Amniotic epithelial cell (primary cell): ENCODE measurements at regions not wholly inside any gene's neighbourhood (a gene's known extent, or its start where the extent isn't known, plus 50 kb on each side); places are given as distances from the start of the nearest gene placed in this dataset.
"Not testable (repeated sequence)": the region's sequence is repeated elsewhere in the genome, so short reads cannot be mapped to it uniquely, and the experiment has no call there.

Experiments used
- DNase-seq: peaks from one replicate; pipeline ENCODE4 v3.0.0-alpha.2; 2010; ENCODE audit warnings: low read depth

- not testable (repeated sequence) for DNase-seq
Measured at GRCh38 chr21:5065240-5066211, 5455.9 kb upstream of the TPTE start.

DNA sequence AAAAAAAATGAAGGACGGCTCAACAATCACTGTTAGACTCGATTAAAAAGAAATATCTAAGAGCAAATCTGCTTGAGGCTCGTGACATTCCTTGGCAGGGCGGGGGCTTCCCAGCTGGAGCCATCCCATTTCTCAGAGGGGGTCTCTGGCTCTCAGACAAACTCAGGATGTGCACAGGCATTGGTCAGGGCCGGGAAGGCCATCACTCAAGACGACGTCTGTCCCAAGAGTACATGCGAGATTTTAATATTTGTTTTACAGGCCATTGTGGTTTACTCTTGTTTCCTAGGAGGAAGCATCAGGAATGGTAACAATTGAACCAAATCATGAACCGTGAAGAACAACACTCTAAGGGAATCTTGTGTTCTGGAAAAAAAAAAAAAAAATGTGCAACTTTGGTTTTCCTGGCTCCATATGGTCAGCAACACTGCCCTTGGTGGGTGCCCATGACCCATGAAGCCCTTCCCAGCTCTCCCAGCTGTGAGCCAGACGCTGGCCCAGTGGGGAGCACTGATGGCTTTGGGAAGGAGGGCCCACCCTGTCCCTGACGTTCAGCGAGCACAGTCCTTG lies 5454.6 kb upstream of the TPTE start:
- DNase-seq = not testable (repeated sequence)

DNA sequence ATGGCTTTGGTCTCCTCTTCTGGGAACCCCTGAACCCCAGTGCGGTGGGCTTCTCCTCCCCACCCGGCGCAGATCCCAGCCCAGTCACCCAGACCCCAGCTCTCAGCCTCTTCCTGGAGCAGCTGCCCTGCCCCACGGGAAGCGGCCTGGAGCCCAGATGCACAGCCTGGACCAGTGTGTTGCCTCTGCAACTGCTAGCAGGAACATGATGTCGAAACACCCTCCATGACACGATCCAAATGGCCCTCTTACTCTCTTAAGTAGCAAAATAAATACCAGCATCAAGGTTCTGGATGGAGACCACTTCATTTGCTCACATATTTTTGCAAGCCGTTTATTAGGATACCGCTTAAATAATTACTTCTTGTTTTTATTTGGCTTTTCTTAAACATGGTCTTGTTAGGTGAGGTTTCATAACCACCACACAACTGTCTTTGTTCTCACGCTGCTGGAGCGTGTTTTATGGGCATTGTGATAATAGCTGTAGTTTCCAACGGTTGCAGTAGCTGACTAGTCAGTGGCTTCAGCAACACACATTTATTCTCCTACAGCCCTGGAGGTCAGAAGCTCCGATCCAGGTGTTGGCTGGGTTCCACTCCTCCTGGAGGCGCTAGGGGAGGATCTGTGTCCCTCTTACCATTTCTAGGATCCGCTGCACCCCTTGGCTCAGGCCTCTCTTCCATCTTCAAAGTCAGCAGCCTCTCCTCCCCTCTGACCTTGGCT lies 5453.9 kb upstream of the TPTE start:
- DNase-seq = not testable (repeated sequence)

DNA sequence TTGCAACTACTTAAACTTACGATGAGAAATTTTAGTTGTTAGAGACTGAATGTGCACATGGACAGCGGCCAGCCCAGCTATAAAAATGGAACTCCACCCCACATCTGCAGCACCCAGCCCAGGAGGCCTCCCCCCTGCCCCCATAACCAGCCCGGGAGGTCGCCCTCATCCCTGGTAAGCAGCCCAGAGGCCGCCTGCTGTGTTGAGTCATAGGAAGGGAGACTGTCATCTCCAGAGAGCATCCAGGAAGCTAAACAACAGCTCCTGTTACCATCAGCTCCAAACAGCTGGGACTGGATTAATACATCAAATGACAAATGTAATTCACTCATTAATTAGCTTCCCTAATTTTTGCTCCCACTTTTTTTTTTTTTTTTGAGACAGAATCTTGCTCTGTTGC lies 5452.7 kb upstream of the TPTE start:
- not testable (repeated sequence) for DNase-seq

DNA sequence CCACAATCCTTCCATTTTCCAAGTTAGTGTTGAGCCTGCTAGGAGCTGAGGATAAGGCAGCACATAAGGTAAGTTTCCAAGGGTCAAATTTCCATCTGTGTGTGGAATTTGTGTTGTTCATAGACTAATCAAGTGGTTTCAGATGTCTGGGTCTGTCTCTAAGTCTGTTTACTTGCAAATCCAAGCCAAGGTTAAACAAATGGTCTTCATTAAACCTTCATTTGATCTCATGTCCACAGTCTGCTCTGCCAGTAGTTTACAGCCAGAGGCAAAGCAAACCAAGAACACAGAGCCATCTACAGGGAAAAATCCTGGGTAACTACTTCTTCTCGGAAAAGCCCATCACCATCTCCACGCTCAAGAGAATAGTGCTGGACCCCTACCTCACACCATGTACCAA lies 5450.2 kb upstream of the TPTE start:
- DNase-seq = not testable (repeated sequence)

- DNase-seq = not testable (repeated sequence)
Measured at GRCh38 chr21:5076854-5077253, 5444.5 kb upstream of the TPTE start.

GRCh38 chr21:5079361-5079760 lies 5442.0 kb upstream of the TPTE start:
- DNase-seq = not testable (repeated sequence)

GRCh38 chr21:5080015-5080414 lies 5441.4 kb upstream of the TPTE start:
- not testable (repeated sequence) for DNase-seq

DNA sequence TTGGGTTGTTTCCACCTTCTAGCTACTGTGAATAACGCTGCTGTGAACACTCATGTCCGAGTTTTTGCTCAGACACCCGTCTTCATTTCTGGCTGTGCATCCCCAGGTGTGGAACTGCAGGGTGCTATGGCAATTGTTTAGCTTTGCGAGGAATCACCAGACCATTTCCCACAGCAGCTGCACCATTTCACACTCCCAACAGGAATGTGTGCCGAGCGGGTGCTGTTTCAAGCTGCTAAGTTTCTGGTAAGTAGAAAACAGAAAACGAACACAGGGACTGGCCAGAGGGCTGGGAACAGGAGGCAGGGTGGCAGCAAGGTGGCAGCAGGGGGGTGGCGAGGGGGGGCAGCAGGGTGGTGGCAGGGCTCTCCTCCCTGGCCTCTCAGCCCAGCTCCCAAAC lies 5437.1 kb upstream of the TPTE start:
- DNase-seq = not testable (repeated sequence)

GRCh38 chr21:5085456-5085855 lies 5435.9 kb upstream of the TPTE start:
- not testable (repeated sequence) for DNase-seq

DNA sequence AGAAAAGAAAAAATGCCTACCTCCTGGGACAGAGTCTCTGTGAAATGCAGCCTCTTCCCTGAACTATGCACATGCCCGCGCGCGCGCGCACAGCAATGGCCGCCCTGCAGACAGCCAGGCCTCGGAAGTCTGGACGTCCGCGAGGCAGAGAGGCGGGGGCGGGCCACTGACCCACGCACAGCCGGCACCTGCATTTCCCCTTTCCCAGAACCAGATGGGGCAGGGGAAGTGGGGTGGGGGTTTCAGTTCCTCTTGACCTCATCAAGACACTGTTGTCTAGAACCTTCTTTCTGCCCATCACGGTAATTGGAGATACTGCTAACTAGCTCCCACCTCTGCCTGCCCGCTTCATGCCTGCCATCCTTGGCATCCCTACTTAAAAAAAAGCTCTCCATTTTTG lies 5435.0 kb upstream of the TPTE start:
- not testable (repeated sequence) for DNase-seq

DNA sequence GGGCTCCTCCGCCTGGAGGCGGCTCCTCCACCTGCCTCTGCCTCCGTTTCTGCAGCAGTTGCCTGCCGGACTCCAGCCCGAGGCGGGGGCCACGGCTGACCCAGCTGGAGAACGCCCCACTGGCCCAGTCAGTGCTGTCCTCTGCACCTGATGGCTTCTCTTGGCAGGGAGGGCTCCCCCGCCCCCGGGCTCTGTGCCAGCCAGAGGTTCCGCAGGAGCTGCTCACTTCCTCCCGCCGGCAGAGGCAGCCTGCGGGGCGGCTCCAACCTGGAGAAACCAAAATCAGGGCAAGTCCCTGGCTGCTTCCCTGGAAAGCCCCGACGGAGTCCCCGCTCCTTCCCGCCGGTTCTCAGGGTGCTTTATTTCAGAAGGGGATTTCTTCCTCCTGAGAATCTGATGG lies 5432.6 kb upstream of the TPTE start:
- not testable (repeated sequence) for DNase-seq

GRCh38 chr21:5089399-5090089 lies 5431.8 kb upstream of the TPTE start:
- DNase-seq = not testable (repeated sequence)

DNA sequence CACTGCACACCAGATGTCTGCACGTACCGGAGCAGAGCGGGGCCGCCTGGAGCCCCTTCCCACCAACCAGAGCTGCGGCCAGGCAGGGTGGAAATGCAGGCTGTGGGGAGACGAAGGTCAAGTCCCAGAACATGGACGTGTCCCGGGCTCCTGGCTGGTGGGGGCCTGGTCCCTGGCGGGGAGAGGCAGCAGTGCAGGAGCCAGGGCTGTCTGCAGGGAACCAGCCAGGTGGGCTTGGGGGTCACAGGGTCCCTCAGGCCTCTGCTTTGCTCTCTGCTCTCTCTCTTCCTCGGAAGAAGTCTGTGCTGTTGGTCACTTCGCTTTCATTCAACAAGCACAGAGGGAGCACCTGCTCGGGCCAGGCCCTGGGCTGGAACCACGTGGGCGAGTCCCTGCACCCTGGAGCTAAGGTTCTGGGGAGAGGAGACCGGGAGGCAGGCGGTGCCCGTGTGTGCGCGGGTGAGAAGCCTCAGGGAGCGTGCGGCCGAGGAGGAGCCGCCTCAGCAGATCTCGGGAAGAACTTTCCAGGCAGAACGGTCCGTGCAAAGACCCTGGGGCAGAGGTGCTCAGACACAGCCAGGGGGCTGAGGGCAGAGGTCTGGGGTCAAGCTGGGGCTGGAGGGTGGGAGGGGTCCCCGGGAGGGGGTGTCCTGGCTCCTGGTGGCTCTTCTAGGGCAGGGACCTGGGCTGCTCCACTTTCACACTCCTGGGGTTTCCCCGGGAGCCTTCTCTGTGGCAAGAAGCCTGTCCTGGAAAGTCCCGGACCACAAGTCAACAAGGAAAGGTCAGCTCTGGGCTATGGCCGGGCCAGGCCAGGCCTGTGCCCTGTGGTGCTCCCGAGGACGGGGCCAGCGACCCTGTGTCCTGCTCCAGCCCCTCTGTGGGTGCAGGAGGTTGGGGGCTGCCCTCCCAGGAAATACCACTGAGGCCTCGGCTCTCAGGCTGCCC lies 5431.0 kb upstream of the TPTE start:
- DNase-seq = not testable (repeated sequence)

DNA sequence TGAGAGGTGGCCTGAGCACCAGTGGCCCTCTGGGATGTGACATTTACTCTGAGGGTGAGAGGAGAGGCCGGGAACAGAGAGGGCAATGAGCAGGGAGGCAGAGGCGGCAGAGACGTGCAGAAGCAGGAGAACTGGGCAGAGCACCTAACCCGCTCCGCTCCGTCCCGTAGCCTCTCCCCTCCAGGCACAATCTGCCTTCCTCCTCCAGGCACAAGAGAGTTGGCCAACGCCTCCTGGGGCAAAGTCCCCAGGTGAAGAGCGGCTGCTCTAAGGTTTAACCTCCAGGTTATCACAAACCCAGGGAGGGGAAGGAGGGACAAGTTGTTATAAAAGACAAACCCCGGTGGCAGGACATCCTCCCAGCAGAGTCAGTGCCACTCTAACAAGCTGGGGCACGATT lies 5430.1 kb upstream of the TPTE start:
- DNase-seq = not testable (repeated sequence)

DNA sequence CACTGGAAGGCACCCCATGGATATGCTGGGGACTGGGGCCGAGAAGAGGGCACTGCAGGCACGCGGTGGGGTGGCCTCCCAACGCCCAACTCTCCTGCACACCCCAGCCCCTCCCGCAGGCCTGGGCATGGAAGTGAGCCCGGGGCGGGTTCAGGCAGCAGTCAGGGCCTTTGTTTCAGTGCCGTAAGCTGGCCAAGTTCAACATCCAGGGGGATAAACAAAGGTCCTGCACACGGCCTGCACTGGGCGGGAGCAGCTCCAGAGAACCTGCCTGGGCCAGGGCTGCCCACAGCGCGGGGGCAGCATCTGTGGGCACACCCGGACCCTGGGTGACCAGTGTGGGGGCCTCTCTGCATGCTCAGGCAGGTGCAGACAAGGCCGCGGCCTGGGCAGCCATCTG lies 5425.8 kb upstream of the TPTE start:
- DNase-seq = not testable (repeated sequence)

DNA sequence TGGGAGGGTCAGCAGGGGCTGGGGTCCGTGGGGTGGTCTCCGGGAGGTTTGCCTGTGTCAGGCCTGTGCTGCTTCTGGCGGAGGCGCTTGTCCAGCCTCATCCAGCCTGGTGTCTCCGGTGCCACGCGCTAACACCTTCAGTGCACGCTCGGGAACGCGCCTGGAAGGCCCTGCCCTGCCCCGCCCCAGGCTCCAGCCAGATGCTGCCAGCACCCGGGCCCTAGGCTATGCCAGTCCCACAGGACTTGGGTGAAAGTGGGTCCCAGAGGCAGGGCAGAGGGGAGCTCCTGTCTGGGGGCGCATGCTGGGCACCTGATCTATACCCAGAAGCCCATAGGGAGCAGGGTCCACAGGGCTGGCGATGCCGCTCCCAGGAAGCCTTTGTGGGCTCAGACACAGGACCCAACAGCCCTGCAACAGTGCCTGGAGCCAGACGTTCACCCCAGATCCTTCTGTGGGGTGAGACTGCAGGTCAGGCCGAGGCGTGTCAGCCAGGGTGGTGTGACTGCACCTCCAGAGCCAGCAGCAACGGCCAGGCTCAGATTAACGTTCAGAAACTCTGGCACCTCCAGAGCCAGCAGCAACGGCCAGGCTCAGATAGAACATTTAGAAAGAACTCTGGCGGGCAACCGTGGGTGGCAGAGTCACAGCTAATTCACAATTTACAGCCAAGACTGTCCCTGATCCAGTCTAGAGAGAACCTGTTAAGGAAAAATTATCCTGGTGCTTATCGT lies 5423.2 kb upstream of the TPTE start:
- not testable (repeated sequence) for DNase-seq

DNA sequence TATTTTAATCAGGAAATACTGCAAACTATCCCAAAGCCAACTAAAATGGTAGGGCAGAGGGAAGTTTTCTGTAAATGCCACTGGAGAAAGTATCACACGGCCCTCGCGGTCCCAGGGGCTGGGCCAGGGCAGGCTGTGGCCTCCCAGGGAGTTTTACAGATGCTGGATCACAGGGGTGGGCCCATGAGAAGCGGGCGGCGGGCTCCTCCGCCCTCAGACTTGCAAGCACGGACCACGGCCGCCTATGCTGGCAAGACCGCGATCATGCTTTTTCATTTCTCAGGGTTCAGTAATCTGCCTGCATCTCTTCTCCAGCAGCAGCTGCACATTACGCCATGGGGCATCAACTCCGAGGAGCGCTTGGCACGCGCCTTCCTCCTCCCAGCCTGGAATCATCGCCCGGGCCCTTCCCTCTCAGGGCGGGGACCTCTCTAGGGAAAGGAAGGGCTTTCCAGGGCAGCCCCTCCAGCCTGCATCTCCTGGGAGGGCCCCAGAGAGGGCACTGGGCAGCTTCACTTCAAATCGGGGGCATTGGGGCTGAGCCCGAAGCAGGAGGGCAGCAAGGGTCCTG lies 5420.7 kb upstream of the TPTE start:
- DNase-seq = not testable (repeated sequence)

GRCh38 chr21:5101749-5102148 lies 5419.6 kb upstream of the TPTE start:
- not testable (repeated sequence) for DNase-seq
